ENCODE measurements at regions not wholly inside any gene's neighbourhood (a gene's known extent, or its start where the extent isn't known, plus 50 kb on each side); places are given as distances from the start of the nearest gene placed in this dataset.

GRCh38 chr16:9323170-9323569 is 231.7 kb downstream of the HAPSTR1 start:
- no peak for DNase-seq (ENCODE audit: low read depth)
- no peak overlapping the region for H3K4me3 ChIP-seq (ENCODE audit: low read depth, low read length)
- TF ChIP-seq, protein P1, sequence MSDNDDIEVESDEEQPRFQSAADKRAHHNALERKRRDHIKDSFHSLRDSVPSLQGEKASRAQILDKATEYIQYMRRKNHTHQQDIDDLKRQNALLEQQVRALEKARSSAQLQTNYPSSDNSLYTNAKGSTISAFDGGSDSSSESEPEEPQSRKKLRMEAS (IDR thresholded peaks at IDR 0.05; ENCODE audit: low read depth, low read length) = no peak
- TF ChIP-seq POLR2A (IDR thresholded peaks at IDR 0.05; ENCODE audit: extremely low read depth, insufficient read length) (no peak), CTCF (IDR thresholded peaks at IDR 0.05; ENCODE audit: low read depth, low read length) (no peak), MYC (IDR thresholded peaks at IDR 0.05; ENCODE audit: low read depth, low read length) (no peak)

GRCh38 chr16:9327253-9327652 is 235.8 kb downstream of the HAPSTR1 start:
- TF ChIP-seq, protein P1 (IDR thresholded peaks at IDR 0.05; ENCODE audit: low read depth, low read length) = no peak
- TF ChIP-seq CTCF (IDR thresholded peaks at IDR 0.05; ENCODE audit: low read depth, low read length) (no peak), POLR2A (IDR thresholded peaks at IDR 0.05; ENCODE audit: extremely low read depth, insufficient read length) (no peak), MYC (IDR thresholded peaks at IDR 0.05; ENCODE audit: low read depth, low read length) (no peak)
- H3K4me3 ChIP-seq (ENCODE audit: low read depth, low read length) = no peak overlapping the region
- no peak for DNase-seq (ENCODE audit: low read depth)

GRCh38 chr16:9328411-9328810 is 237.0 kb downstream of the HAPSTR1 start:
- no peak overlapping the region for H3K4me3 ChIP-seq (ENCODE audit: low read depth, low read length)
- TF ChIP-seq MYC (IDR thresholded peaks at IDR 0.05; ENCODE audit: low read depth, low read length) = no peak
- TF ChIP-seq CTCF (IDR thresholded peaks at IDR 0.05; ENCODE audit: low read depth, low read length) = no peak
- TF ChIP-seq, protein P1 (IDR thresholded peaks at IDR 0.05; ENCODE audit: low read depth, low read length) = no peak
- no peak for TF ChIP-seq POLR2A (IDR thresholded peaks at IDR 0.05; ENCODE audit: extremely low read depth, insufficient read length)
- no peak for DNase-seq (ENCODE audit: low read depth)

DNA sequence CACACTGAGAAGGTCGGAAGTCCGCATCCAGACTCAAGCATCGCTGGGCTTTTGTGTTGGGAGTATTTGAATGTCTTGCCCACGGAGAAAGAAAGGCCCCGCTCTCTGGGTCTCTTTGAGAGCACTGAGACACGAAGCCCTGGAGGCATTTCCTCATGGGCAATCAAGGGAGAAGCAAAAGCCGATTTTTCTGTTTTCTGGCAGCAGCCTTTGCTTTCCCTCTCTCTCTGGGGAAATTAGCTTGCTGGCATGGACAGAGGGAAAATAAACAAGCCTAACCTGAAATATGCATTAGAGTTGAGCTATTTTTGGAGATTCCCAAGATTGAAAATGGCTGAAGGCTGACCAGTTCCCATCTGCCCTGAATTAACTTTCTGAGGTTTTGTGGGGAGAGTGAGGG is 238.7 kb downstream of the HAPSTR1 start:
- no peak overlapping the region for H3K4me3 ChIP-seq (ENCODE audit: low read depth, low read length)
- DNase-seq (ENCODE audit: low read depth) = no peak
- TF ChIP-seq, protein P1 (IDR thresholded peaks at IDR 0.05; ENCODE audit: low read depth, low read length) = no peak
- TF ChIP-seq MYC (IDR thresholded peaks at IDR 0.05; ENCODE audit: low read depth, low read length) (no peak), POLR2A (IDR thresholded peaks at IDR 0.05; ENCODE audit: extremely low read depth, insufficient read length) (no peak), CTCF (IDR thresholded peaks at IDR 0.05; ENCODE audit: low read depth, low read length) (no peak)

DNA sequence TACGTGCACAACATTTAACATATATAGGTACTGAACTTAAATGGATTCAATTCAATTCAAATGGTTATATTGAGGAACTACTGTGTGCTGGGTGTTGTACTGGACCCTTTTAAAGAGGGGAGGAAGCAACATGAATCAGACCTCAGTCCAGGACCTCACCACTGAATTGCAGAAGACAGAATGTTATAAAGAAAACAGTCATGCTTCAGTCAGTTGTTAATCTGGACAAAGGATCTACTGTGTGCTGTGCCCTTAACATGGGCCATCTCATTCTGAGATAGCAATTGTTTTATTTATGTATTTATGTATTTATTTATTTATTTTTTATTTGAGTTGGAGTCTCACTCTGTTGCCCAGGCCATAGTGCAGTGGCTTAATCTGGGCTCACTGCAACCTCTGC is 240.1 kb downstream of the HAPSTR1 start:
- no peak overlapping the region for H3K4me3 ChIP-seq (ENCODE audit: low read depth, low read length)
- no peak for TF ChIP-seq MYC (IDR thresholded peaks at IDR 0.05; ENCODE audit: low read depth, low read length)

DNA sequence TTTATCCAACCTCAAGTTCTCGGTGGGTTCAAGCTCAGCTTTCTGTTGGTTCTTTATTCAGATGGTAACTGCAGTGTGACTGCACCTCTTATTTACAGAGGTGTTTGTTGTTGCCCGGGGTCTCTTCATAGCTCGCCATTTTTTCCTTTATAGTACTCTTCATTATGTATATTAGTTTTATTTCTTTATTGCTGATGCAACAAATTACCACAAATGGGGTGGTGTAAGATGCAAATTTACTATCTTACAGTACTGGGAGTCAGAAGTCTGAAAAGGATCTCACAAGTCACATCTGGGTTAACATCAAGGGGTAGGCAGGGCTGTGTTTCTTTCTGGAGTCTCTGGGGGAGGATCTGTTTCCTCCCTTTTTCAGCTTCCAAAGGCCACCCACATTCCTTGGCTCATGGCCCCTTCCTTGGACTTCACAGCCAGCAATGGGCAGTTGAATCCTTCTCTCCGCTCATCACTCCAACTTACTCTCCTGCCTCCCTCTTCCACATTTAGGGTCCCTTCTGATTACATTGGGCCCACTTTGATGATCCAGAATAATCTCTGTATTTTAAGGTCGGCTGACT is 241.2 kb downstream of the HAPSTR1 start:
- TF ChIP-seq CTCF (IDR thresholded peaks at IDR 0.05; ENCODE audit: low read depth, low read length) (no peak), POLR2A (IDR thresholded peaks at IDR 0.05; ENCODE audit: extremely low read depth, insufficient read length) (no peak), MYC (IDR thresholded peaks at IDR 0.05; ENCODE audit: low read depth, low read length) (no peak)
- TF ChIP-seq, protein P1 (IDR thresholded peaks at IDR 0.05; ENCODE audit: low read depth, low read length) = no peak
- no peak for DNase-seq (ENCODE audit: low read depth)
- no peak overlapping the region for H3K4me3 ChIP-seq (ENCODE audit: low read depth, low read length)

More for the DNA sequence above, 240.1 kb downstream of the HAPSTR1 start:
- no peak for DNase-seq (ENCODE audit: low read depth)

All from NB4 (cell line).